ENCODE measurements at regions not wholly inside any gene's neighbourhood (a gene's known extent, or its start where the extent isn't known, plus 50 kb on each side); places are given as distances from the start of the nearest gene placed in this dataset.

GRCh38 chr4:117203231-117203630 is 117.9 kb upstream of the TRAM1L1 start:
- no peak overlapping the region for H3K4me3 ChIP-seq (ENCODE audit: low read length)
- H3K9me2 ChIP-seq (replicated peaks; ENCODE audit: control insufficient read depth, low read length) = no peaks in the 10 kb centered on the region
- H3K27me3 ChIP-seq (ENCODE audit: control insufficient read depth, low read length) = no peaks in the 10 kb centered on the region
- no peaks in the 10 kb centered on the region for H3K79me2 ChIP-seq (ENCODE audit: control insufficient read depth, low read length)
- no peaks in the 10 kb centered on the region for H3K4me1 ChIP-seq (ENCODE audit: control insufficient read depth, low read length)
- no peak overlapping the region for H3K27ac ChIP-seq (ENCODE audit: low read depth, low read length)
- no peak for TF ChIP-seq EZH2phosphoT487 (IDR thresholded peaks at IDR 0.05; ENCODE audit: borderline replicate concordance, low read length)
- no peak for TF ChIP-seq CTCF (IDR thresholded peaks at IDR 0.05; ENCODE audit: low read depth, low read length, poor library complexity, severe bottlenecking)
- no peaks in the 10 kb centered on the region for H4K20me1 ChIP-seq (ENCODE audit: control insufficient read depth, insufficient read depth, low read depth, low read length)
- H3F3A ChIP-seq (ENCODE audit: control insufficient read depth, insufficient read depth) = no peaks in the 10 kb centered on the region
- no peaks in the 10 kb centered on the region for H3K36me3 ChIP-seq (ENCODE audit: control insufficient read depth, low read length)
- no peak overlapping the region for H3K4me2 ChIP-seq (ENCODE audit: low read length)
- H3K9me3 ChIP-seq (ENCODE audit: control insufficient read depth, insufficient read depth, low read length) = no peaks in the 10 kb centered on the region

GRCh38 chr4:117210551-117210950 is 125.2 kb upstream of the TRAM1L1 start:
- H3K4me2 ChIP-seq (ENCODE audit: low read length) = no peak overlapping the region
- no peaks in the 10 kb centered on the region for H3K36me3 ChIP-seq (ENCODE audit: control insufficient read depth, low read length)
- no peaks in the 10 kb centered on the region for H3K27me3 ChIP-seq (ENCODE audit: control insufficient read depth, low read length)
- H3K4me1 ChIP-seq (ENCODE audit: control insufficient read depth, low read length) = no peaks in the 10 kb centered on the region
- H3K27ac ChIP-seq (ENCODE audit: low read depth, low read length) = no peak overlapping the region
- H3F3A ChIP-seq (ENCODE audit: control insufficient read depth, insufficient read depth) = no peaks in the 10 kb centered on the region
- H3K9me2 ChIP-seq (replicated peaks; ENCODE audit: control insufficient read depth, low read length) = no peaks in the 10 kb centered on the region
- no peaks in the 10 kb centered on the region for H4K20me1 ChIP-seq (ENCODE audit: control insufficient read depth, insufficient read depth, low read depth, low read length)
- no peaks in the 10 kb centered on the region for H3K9me3 ChIP-seq (ENCODE audit: control insufficient read depth, insufficient read depth, low read length)
- H3K4me3 ChIP-seq (ENCODE audit: low read length) = no peak overlapping the region
- TF ChIP-seq EZH2phosphoT487 (IDR thresholded peaks at IDR 0.05; ENCODE audit: borderline replicate concordance, low read length) (no peak), CTCF (IDR thresholded peaks at IDR 0.05; ENCODE audit: low read depth, low read length, poor library complexity, severe bottlenecking) (no peak)
- H3K79me2 ChIP-seq (ENCODE audit: control insufficient read depth, low read length) = no peaks in the 10 kb centered on the region

- no peaks in the 10 kb centered on the region for H3K79me2 ChIP-seq (ENCODE audit: control insufficient read depth, low read length)
- no peak overlapping the region for H3K4me3 ChIP-seq (ENCODE audit: low read length)
- no peaks in the 10 kb centered on the region for H3K9me2 ChIP-seq (replicated peaks; ENCODE audit: control insufficient read depth, low read length)
- no peaks in the 10 kb centered on the region for H3K36me3 ChIP-seq (ENCODE audit: control insufficient read depth, low read length)
- no peaks in the 10 kb centered on the region for H4K20me1 ChIP-seq (ENCODE audit: control insufficient read depth, insufficient read depth, low read depth, low read length)
- no peaks in the 10 kb centered on the region for H3F3A ChIP-seq (ENCODE audit: control insufficient read depth, insufficient read depth)
- no peaks in the 10 kb centered on the region for H3K27me3 ChIP-seq (ENCODE audit: control insufficient read depth, low read length)
- no peak for TF ChIP-seq CTCF (IDR thresholded peaks at IDR 0.05; ENCODE audit: low read depth, low read length, poor library complexity, severe bottlenecking)
- TF ChIP-seq EZH2phosphoT487 (IDR thresholded peaks at IDR 0.05; ENCODE audit: borderline replicate concordance, low read length) = no peak
- no peaks in the 10 kb centered on the region for H3K9me3 ChIP-seq (ENCODE audit: control insufficient read depth, insufficient read depth, low read length)
- H3K4me1 ChIP-seq (ENCODE audit: control insufficient read depth, low read length) = no peaks in the 10 kb centered on the region
- H3K4me2 ChIP-seq (ENCODE audit: low read length) = no peak overlapping the region
- H3K27ac ChIP-seq (ENCODE audit: low read depth, low read length) = no peak overlapping the region
These were observed 138.9 kb upstream of the TRAM1L1 start for GRCh38 chr4:117224256-117224655.

- no peaks in the 10 kb centered on the region for H3K79me2 ChIP-seq (ENCODE audit: control insufficient read depth, low read length)
- no peak overlapping the region for H3K27ac ChIP-seq (ENCODE audit: low read depth, low read length)
- no peaks in the 10 kb centered on the region for H3K9me2 ChIP-seq (replicated peaks; ENCODE audit: control insufficient read depth, low read length)
- no peaks in the 10 kb centered on the region for H3K36me3 ChIP-seq (ENCODE audit: control insufficient read depth, low read length)
- H3K4me3 ChIP-seq (ENCODE audit: low read length) = no peak overlapping the region
- TF ChIP-seq CTCF (IDR thresholded peaks at IDR 0.05; ENCODE audit: low read depth, low read length, poor library complexity, severe bottlenecking) (no peak), EZH2phosphoT487 (IDR thresholded peaks at IDR 0.05; ENCODE audit: borderline replicate concordance, low read length) (no peak)
- H3K4me2 ChIP-seq (ENCODE audit: low read length) = no peak overlapping the region
- no peaks in the 10 kb centered on the region for H3K27me3 ChIP-seq (ENCODE audit: control insufficient read depth, low read length)
- H3K4me1 ChIP-seq (ENCODE audit: control insufficient read depth, low read length) = no peaks in the 10 kb centered on the region
- no peaks in the 10 kb centered on the region for H3K9me3 ChIP-seq (ENCODE audit: control insufficient read depth, insufficient read depth, low read length)
- H3F3A ChIP-seq (ENCODE audit: control insufficient read depth, insufficient read depth) = no peaks in the 10 kb centered on the region
- no peaks in the 10 kb centered on the region for H4K20me1 ChIP-seq (ENCODE audit: control insufficient read depth, insufficient read depth, low read depth, low read length)
These were observed 140.1 kb upstream of the TRAM1L1 start for GRCh38 chr4:117225471-117225870.
